SJCRH30 (cell line): ENCODE measurements at regions not wholly inside any gene's neighbourhood (a gene's known extent, or its start where the extent isn't known, plus 50 kb on each side); places are given as distances from the start of the nearest gene placed in this dataset.

Experiments
- DNase-seq, 2 experiments: peaks; one replicate each; pipeline ENCODE4 v3.0.0-alpha.2; 2015 to 2020
- H3K27ac ChIP-seq: fragments of 250-450 bp; sonication (Bioruptor Pico); 2 replicates; pipeline ENCODE4 v1.5.1; 2020; ENCODE audit warnings: mild to moderate bottlenecking, moderate library complexity
- H3K27me3 ChIP-seq: fragments of 250-450 bp; sonication (Bioruptor Pico); 2 replicates; pipeline ENCODE4 v1.5.1; 2020; ENCODE audit warnings: mild to moderate bottlenecking, moderate library complexity
- H3K36me3 ChIP-seq: fragments of 250-450 bp; sonication (Bioruptor Pico); 2 replicates; pipeline ENCODE4 v1.5.1; 2020; ENCODE audit warnings: mild to moderate bottlenecking, moderate library complexity
- H3K4me1 ChIP-seq: fragments of 250-450 bp; sonication (Bioruptor Pico); 2 replicates; pipeline ENCODE4 v1.5.1; 2020; ENCODE audit warnings: mild to moderate bottlenecking, moderate library complexity
- H3K4me3 ChIP-seq: fragments of 250-450 bp; sonication (Bioruptor Pico); 2 replicates; pipeline ENCODE4 v1.5.1; 2020; ENCODE audit warnings: mild to moderate bottlenecking, moderate library complexity
- H3K9me3 ChIP-seq: fragments of 250-450 bp; sonication (Bioruptor Pico); replicated peaks from 2 replicates; pipeline ENCODE4 v1.5.1; 2020; ENCODE audit warnings: mild to moderate bottlenecking, moderate library complexity

DNA sequence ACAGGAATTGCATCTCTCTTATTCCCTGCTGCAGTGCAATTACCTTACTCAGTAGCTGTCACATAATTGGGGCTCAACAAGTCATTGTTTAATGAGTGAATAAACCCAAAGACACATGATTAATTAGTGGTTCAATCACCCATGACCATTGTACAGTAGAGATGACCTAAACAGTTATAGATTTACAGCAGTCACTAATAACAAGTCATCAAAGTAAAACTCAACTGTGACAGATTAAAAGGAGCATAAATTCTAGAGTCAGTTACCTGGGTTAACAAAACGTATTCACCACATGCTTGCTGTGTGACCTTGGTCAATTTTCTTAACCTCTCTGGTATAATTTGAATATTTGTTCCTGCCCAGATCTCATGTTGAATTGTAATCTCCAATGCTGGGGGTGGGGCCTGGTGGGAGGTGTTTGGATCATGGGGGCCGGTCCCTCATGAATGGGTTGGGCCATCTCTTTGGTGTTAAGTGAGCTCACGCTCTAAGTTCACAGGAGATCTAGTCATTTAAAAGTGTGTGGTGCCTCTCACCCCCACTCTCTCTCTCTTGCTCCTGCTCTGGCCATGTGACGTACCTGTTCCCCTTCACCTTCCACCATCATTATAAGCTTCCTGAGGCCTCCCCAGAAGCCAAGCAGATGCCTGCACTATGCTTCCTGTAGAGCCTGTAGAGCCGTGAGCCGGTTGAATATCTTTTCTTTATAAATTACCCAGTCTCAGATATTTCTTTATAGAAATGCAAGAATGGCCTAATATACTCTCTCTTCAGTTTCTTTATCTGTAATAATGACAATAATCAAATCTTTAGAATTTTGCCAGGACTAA, 141.9 kb upstream of the PLEKHG7 start:
- H3K36me3 ChIP-seq: no peaks in the 10 kb centered on the region
- no peaks in the 10 kb centered on the region; the same call in 1 of the 2 replicates for H3K4me1 ChIP-seq
- H3K9me3 ChIP-seq: no peaks in the 10 kb centered on the region
- H3K4me3 ChIP-seq: no peak overlapping the region
- no peak overlapping the region for H3K27ac ChIP-seq
- H3K27me3 ChIP-seq: no peaks in the 10 kb centered on the region
- DNase-seq: no peak

DNA sequence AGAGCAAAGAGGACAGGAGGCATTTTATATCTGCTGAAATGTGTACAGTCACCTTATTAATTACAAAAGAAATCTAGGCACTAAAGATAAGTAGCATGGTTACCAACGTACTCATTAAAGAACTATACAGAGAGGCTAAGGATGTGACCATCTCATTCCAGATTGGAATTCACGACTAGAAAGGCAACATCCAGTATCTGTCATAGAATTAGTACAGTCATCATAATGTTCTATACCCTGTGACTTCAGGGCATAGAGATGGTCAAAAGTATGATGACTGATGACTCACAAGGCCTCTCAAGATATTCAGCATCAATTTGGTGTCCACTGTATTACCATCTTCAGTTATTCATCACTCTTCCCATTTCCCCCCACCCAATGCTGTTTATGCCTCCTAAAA, 144.0 kb upstream of the PLEKHG7 start:
- no peaks in the 10 kb centered on the region for H3K27me3 ChIP-seq
- no peak overlapping the region for H3K4me3 ChIP-seq
- DNase-seq: no peak
- H3K4me1 ChIP-seq: no peaks in the 10 kb centered on the region; the same call in 1 of the 2 replicates
- no peaks in the 10 kb centered on the region for H3K9me3 ChIP-seq
- no peak overlapping the region for H3K27ac ChIP-seq
- H3K36me3 ChIP-seq: no peaks in the 10 kb centered on the region

DNA sequence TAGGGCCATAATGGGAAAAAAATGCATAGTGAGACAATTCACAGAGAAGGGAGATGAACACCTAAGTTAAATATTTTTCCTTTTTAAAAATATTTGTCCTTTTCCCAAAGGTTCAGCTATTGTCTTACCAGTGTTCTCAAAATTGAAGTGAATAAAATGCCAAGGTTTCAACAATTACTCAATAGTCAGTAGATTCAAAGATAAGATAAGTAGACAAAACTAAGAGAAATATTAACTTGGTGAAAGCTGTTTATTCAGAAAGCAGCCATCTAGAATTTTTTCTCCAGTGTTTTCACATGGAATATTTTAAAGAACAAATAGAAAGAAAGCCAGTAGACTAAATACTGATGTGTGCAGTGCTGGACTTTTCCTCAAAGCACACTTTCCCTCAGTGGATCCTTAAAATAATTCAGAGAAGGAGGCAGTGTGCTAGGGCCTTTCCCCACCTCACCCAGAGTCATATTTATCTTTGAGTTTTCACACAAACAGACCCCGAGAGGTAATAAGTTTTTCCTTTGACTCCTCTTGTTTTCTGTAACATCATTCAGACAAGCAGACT, 144.5 kb upstream of the PLEKHG7 start:
- DNase-seq: no peak
- H3K27ac ChIP-seq: no peak overlapping the region
- no peaks in the 10 kb centered on the region for H3K9me3 ChIP-seq

DNA sequence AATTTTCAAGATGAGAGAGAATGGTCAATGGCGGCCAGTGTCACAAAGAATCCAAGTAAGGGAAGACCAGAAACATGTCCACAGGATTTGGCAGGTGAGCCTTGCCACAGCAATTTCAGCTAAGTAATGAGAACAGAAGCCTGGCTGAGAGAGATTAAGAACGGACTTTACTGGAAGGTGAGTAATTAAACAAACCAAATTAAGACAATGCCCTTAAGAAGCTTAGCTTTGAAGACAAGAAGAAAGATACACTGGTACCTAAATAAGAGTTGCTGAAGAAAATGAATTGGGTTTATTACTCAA, 145.4 kb upstream of the PLEKHG7 start:
- Histone ChIP-seq H3K4me1 (peaks cover 13% of the 10 kb centered on the region; the same call in 1 of the 2 replicates), H3K36me3 (no peaks in the 10 kb centered on the region), H3K27ac (no peak overlapping the region), H3K4me3 (no peak overlapping the region), H3K9me3 (no peaks in the 10 kb centered on the region), H3K27me3 (no peaks in the 10 kb centered on the region)
- DNase-seq: no peak

More for the DNA sequence above, 144.5 kb upstream of the PLEKHG7 start:
- Histone ChIP-seq H3K27me3 (no peaks in the 10 kb centered on the region), H3K36me3 (no peaks in the 10 kb centered on the region), H3K4me1 (peaks cover 3% of the 10 kb centered on the region; the same call in 1 of the 2 replicates), H3K4me3 (no peak overlapping the region)

DNA sequence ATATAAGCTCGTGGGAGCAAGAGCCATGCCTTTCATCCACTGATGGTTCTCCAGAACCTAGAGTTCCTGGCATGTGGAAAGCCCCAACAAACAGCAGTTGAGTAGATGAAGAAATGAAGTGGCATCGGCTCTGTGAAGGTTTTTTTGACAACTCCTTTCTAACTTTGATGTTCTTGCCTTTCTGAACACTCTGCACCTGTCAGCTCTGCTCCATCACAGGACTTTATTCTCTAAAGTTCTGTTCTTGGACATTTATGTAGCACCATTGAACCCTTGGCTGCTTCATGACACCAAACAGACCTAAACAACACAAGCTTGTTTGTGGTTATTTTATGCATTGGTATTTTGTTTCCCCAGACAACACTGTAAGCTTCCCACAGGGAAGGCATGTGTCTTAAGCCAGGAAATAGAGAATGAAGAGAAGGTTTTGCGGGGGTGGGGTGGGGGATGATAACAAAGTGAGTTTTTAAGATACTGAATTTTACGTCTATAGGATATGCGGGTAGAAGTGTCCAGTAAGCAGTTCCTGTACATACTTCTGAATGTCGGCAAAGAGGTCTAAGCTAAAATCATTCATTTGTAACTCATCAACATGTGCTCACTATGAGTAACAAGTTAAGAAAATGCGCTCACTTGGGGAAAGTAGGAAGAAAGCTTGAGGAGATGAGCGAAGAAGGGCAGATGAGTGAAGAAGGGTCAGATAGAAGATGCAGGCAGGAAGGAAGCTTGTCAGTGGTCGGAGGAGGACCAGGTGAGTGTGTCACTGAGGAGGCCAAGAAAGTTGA, 146.0 kb upstream of the PLEKHG7 start:
- Histone ChIP-seq H3K4me3 (no peak overlapping the region), H3K36me3 (no peaks in the 10 kb centered on the region), H3K9me3 (no peaks in the 10 kb centered on the region), H3K4me1 (peaks cover 15% of the 10 kb centered on the region; the same call in 1 of the 2 replicates), H3K27me3 (no peaks in the 10 kb centered on the region), H3K27ac (no peak overlapping the region)
- no peak for DNase-seq

DNA sequence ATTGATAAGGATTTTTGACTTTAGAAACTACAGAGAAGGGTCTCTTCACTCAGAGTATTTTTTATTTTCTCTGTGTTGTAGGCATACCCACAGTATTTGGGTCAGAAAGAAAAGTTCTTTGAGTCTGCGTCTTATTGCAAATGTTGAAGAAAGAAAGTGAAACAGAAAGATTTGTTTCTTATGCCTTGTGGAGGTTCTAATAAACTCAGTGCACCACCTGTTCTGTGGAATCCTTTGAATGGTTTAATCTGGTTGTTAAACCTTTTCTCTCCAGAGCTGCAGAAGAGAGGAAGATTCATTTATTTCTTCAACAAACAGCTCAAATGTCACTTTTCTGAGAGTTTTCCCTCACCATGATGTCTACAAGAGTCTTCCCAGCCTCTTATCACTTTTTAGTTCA, 146.6 kb upstream of the PLEKHG7 start:
- Histone ChIP-seq H3K4me3 (no peak overlapping the region), H3K27me3 (no peaks in the 10 kb centered on the region), H3K27ac (no peak overlapping the region), H3K36me3 (no peaks in the 10 kb centered on the region), H3K9me3 (no peaks in the 10 kb centered on the region), H3K4me1 (peaks cover 15% of the 10 kb centered on the region; the same call in 1 of the 2 replicates)
- DNase-seq: no peak

DNA sequence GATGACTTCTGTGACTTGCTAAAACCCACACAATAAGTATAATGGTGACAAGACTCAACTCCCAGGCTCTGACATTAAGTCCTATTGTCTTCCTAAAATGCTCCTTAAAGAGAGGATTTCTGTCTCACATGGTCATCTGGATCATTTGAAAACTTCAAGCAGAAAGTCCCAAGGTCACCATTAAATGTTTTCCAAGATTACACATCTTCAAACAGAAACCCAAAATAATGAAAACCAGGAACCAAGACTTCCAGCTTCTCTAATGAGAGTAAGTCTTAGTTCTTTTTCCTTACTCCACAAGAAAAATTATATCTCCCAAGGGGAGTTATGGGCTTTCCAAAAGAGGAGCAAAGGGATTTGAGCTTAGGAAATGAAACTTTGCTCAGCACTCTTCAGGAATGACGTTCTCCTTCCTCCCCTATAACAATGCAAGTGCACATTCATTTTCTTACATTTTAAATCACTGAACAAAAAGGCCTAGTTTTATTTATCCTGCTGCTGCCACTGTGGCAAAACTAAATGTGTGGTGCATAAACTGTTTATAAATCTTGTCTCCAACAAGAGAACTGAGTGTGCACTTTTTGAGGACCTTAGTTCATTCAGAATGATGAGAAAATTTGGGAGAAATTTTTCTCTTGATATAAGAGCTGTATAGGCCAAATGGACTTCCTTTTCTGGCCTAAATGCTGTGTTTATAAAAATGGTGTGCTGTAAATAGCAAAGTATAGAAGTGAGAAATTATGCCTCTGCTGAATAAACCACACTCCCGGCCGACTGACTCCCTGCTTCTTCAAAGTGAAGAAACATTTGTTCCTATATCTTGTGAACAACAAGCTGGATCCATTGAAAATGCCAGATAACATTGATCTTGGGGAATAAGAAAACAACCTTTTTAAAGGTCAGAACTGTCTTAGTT, 148.4 kb upstream of the PLEKHG7 start:
- Histone ChIP-seq H3K27ac (no peak overlapping the region), H3K27me3 (no peaks in the 10 kb centered on the region), H3K9me3 (no peaks in the 10 kb centered on the region), H3K4me3 (no peak overlapping the region), H3K36me3 (no peaks in the 10 kb centered on the region), H3K4me1 (peaks cover 15% of the 10 kb centered on the region; the same call in 1 of the 2 replicates)
- DNase-seq: no peak

DNA sequence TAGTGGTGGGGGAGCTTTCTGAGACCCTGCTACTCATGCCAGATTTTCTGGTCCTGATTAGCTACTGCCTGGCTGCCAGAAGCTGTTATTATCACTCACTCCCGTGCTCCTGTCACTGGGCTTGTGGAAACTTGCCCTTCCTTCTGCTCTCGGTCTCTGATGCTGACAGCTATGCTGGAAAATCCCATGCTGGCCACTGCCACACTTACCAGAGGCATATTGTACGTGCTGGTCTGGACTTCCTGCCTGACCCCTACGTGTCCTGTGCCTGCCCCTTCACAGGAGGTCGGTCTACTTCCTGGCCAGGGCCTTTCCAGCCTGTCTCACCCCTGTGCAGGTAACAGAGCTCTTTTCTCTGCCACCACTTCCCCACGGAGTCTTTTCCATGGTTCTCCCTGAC, 149.4 kb upstream of the PLEKHG7 start:
- peak; percentile 31 to 57 for DNase-seq
- peak overlapping the region; percentile 36; the same call in 1 of the 2 replicates for H3K27ac ChIP-seq
- H3K9me3 ChIP-seq: no peaks in the 10 kb centered on the region

DNA sequence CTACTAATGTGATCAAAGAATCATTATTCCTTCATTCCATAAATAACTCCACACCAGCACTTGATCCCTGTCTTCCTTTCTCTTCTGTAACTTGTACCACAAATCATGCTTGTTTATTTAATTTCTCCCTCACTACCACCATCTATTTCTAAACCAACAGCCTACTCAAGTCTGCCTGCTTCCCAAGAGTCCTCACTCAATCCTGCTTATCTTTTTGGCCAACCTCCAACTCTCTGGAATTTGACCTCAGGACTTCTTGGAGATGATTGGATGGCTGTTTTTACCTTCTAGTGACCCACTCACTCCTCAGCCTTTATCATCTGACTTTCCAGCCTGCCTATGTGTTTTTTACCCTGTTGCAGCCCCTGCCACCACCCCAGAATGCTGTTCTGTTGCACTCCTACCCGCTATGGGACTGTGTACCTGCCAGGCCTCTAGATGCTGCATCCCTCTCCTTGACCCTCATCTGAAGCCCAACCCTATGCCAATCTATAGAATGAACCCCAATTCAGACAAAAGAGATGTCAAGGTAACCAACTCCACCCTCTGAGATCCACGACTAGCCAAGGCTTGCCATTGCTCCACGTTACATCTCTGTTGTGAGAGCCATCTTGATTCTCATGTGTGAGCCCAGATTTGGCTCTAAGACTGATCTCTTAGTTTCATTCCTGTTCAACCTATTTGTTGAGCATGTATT, 150.2 kb upstream of the PLEKHG7 start:
- Histone ChIP-seq H3K4me1 (peaks cover 15% of the 10 kb centered on the region; the same call in 1 of the 2 replicates), H3K4me3 (no peak overlapping the region), H3K9me3 (no peaks in the 10 kb centered on the region), H3K36me3 (no peaks in the 10 kb centered on the region), H3K27ac (no peak overlapping the region), H3K27me3 (no peaks in the 10 kb centered on the region)
- no peak for DNase-seq

More for the DNA sequence above, 149.4 kb upstream of the PLEKHG7 start:
- no peaks in the 10 kb centered on the region for H3K27me3 ChIP-seq
- H3K36me3 ChIP-seq: no peaks in the 10 kb centered on the region
- peaks cover 15% of the 10 kb centered on the region; the same call in 1 of the 2 replicates for H3K4me1 ChIP-seq
- no peak overlapping the region for H3K4me3 ChIP-seq

DNA sequence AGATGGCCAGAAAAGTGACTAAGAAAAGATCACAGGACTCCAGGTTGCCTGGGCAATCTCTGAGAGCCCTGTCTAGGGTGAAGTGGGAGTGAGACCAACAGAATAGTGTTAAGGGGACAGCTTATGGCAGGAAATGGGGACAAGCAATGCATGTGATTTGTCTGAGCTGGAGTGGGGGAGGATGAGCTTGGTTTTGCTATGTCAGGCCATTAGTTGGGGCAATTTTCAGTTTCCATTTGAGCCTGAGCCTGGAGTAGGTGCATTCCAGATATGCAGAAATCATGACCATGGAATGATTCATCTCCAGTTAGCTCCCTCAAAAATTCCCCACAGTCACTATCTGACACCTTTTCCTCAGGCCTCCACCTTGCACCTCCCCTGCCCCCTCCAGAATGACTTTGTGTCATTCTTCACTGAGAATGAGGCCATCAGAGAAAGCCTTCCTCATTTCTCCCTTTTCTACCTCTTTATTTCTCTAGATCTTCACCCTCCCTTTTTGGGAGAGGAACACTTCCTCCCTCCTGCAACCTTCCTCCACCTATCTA, 150.9 kb upstream of the PLEKHG7 start:
- no peak overlapping the region for H3K4me3 ChIP-seq

DNA sequence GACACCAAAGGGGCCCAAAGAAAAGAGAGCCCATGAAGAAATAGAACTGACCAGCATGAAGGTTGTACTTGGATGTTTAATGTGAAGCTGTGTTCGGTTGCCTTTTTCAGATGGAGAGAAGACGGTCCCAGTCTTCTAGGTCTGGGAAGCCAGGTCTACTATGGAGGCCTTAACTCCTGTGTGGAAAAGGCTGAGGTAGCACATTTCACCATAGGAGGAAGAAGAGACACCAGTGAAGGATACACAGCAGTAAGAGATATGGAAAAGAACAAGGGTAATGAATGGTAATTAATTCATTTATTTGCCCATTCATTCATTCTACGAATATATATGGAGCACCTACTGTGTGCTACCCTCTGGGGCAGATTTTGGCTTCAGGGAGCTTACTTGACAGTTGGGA, 151.6 kb upstream of the PLEKHG7 start:
- Histone ChIP-seq H3K27ac (no peak overlapping the region), H3K9me3 (no peaks in the 10 kb centered on the region), H3K4me3 (no peak overlapping the region), H3K36me3 (no peaks in the 10 kb centered on the region), H3K27me3 (no peaks in the 10 kb centered on the region), H3K4me1 (peaks cover 15% of the 10 kb centered on the region; the same call in 1 of the 2 replicates)
- no peak for DNase-seq

More for the DNA sequence above, 150.9 kb upstream of the PLEKHG7 start:
- no peaks in the 10 kb centered on the region for H3K9me3 ChIP-seq
- H3K27ac ChIP-seq: no peak overlapping the region
- no peaks in the 10 kb centered on the region for H3K36me3 ChIP-seq
- peaks cover 15% of the 10 kb centered on the region; the same call in 1 of the 2 replicates for H3K4me1 ChIP-seq
- H3K27me3 ChIP-seq: no peaks in the 10 kb centered on the region
- no peak for DNase-seq

DNA sequence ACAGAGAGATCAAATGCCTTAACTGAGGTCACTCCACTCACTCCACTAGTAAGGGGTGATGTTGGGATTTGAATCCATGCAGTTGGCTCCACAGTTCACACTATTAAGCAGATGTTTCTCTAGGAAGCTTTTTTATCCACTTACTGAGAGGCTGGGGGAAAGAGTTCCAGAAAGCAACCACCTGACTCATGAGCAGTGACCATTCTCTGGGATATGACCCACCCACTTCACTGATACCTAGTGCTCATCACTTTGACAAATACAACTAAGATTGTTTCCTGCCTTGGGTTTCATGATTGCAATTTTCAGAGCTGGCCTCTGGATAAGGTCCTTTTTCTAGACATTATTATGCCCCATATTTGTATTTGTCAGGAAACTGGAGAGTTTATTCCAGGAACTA, 152.1 kb upstream of the PLEKHG7 start:
- DNase-seq: no peak
- H3K4me3 ChIP-seq: no peak overlapping the region
- H3K36me3 ChIP-seq: no peaks in the 10 kb centered on the region
- no peaks in the 10 kb centered on the region for H3K9me3 ChIP-seq
- H3K27me3 ChIP-seq: no peaks in the 10 kb centered on the region
- peaks cover 15% of the 10 kb centered on the region; the same call in 1 of the 2 replicates for H3K4me1 ChIP-seq
- H3K27ac ChIP-seq: no peak overlapping the region

DNA sequence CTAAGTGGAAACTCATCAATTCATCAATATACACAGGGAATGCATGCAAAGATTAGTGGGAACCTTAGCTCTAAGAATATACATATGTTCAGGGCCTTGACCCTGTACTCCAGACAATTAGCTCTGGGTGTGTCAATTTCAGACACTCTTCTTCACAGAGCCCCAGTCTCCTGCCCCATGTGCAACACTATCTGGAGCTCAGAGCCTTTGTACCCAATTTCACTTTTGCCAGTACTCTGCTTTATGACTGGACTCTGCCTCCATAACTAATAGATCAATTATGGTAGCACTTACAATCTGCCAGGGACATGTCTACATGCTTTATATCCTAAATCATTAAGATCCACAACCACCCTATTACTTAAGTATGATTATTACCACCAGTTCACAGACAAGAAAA, 152.5 kb upstream of the PLEKHG7 start:
- DNase-seq: no peak
- Histone ChIP-seq H3K4me1 (peaks cover 15% of the 10 kb centered on the region; the same call in 1 of the 2 replicates), H3K9me3 (no peaks in the 10 kb centered on the region), H3K27ac (no peak overlapping the region), H3K36me3 (no peaks in the 10 kb centered on the region), H3K27me3 (no peaks in the 10 kb centered on the region), H3K4me3 (no peak overlapping the region)
